SK-N-SH treated with all-trans-retinoic acid at 6 μM for 48 hours (cell line): ENCODE measurements at regions not wholly inside any gene's neighbourhood (a gene's known extent, or its start where the extent isn't known, plus 50 kb on each side); places are given as distances from the start of the nearest gene placed in this dataset.

Experiments used
- ARNTL ChIP-seq: fragments of 450-650 bp; formaldehyde crosslinking; IDR thresholded peaks from 2 replicates; pipeline ENCODE4 v1.5.0; 2020; ENCODE audit warnings: low read depth, mild to moderate bottlenecking, moderate library complexity, borderline replicate concordance
- CSDC2 ChIP-seq: fragments of 250-450 bp; sonication (Bioruptor Pico); IDR thresholded peaks from 2 replicates; pipeline ENCODE4 v1.5.0; 2020; ENCODE audit warnings: mild to moderate bottlenecking, moderate library complexity
- ISL1 ChIP-seq: fragments of 250-450 bp; sonication (Bioruptor Pico); IDR thresholded peaks from 2 replicates; pipeline ENCODE4 v2.1.2; 2022; ENCODE audit warnings: mild to moderate bottlenecking, moderate library complexity
- OSR1 ChIP-seq: fragments of 250-450 bp; sonication (Bioruptor Pico); IDR thresholded peaks from 2 replicates; pipeline ENCODE4 v1.8.0; 2022; ENCODE audit warnings: moderate library complexity, mild to moderate bottlenecking, inconsistent platforms
- TOX ChIP-seq: fragments of 250-450 bp; sonication (Bioruptor Pico); IDR thresholded peaks from 2 replicates; pipeline ENCODE4 v1.8.0; 2021; ENCODE audit warnings: mild to moderate bottlenecking, moderate library complexity, borderline replicate concordance
- ZC3H10 ChIP-seq: fragments of 250-450 bp; sonication (Bioruptor Pico); IDR thresholded peaks from 2 replicates; pipeline ENCODE4 v1.5.1; 2021; ENCODE audit warnings: mild to moderate bottlenecking, moderate library complexity
- ZFP3 ChIP-seq: fragments of 250-450 bp; sonication (Bioruptor Pico); IDR thresholded peaks from 2 replicates; pipeline ENCODE4 v1.5.0; 2020; ENCODE audit warnings: mild to moderate bottlenecking, moderate library complexity
- ZNF8 ChIP-seq: fragments of 450-650 bp; formaldehyde crosslinking; IDR thresholded peaks from 2 replicates; pipeline ENCODE4 v1.5.0; 2020; ENCODE audit warnings: mild to moderate bottlenecking, moderate library complexity
- TF ChIP-seq, protein P1 (sequence below): fragments of 250-450 bp; sonication (Bioruptor Pico); IDR thresholded peaks from 2 replicates; pipeline ENCODE4 v1.5.1; 2020; ENCODE audit warnings: low read depth, mild to moderate bottlenecking, moderate library complexity

DNA sequence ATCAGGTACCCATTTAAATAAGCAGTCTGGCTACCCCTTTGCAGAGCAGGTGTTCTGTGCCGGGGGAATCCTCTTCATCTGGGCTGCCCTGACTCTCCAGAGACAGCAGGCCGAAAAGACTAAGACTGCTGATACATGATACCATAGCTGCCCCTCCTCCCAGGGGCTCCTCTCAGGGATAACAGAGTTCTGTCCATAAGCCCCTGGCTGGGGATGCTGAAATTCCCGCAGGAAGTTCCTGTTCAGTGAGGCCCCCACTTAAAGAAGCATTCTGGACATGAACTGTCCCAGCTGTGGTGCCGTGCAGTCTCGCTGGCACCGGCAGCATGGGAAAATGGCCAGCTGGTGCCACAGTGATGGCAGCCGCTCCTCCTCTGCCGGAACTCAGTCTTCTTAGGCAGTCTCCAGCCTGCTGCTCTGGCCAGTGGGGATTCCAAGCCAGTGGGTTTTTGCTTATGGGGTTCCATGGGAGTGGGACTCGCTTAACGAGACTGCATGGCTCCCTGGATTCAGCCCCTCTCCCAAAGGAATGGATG is 1026.2 kb downstream of the NAALADL2 start:
- no peak for TF ChIP-seq OSR1 (CRISPR knock-in tag)
- no peak for TF ChIP-seq ZNF8 (CRISPR knock-in tag)
- no peak for TF ChIP-seq TOX (CRISPR knock-in tag)
- TF ChIP-seq ZC3H10 (CRISPR knock-in tag) = no peak
- TF ChIP-seq ISL1 (CRISPR knock-in tag) = no peak
- TF ChIP-seq CSDC2 (CRISPR knock-in tag) = no peak
- TF ChIP-seq ZFP3 = no peak
- TF ChIP-seq, protein P1, sequence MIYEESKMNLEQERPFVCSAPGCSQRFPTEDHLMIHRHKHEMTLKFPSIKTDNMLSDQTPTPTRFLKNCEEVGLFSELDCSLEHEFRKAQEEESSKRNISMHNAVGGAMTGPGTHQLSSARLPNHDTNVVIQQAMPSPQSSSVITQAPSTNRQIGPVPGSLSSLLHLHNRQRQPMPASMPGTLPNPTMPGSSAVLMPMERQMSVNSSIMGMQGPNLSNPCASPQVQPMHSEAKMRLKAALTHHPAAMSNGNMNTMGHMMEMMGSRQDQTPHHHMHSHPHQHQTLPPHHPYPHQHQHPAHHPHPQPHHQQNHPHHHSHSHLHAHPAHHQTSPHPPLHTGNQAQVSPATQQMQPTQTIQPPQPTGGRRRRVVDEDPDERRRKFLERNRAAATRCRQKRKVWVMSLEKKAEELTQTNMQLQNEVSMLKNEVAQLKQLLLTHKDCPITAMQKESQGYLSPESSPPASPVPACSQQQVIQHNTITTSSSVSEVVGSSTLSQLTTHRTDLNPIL = no peak
- no peak for TF ChIP-seq ARNTL (CRISPR knock-in tag)
